Neural progenitor cell (in vitro differentiated cells): ENCODE measurements at regions not wholly inside any gene's neighbourhood (a gene's known extent, or its start where the extent isn't known, plus 50 kb on each side); places are given as distances from the start of the nearest gene placed in this dataset.

ENCODE experiments used
- DNase-seq: peaks from one replicate; pipeline ENCODE4 v3.0.0-alpha.2; 2016; ENCODE audit warnings: low spot score
- H2AFZ ChIP-seq: fragments of 200-600 bp; sonication (generic); replicated peaks from 2 replicates; pipeline ENCODE4 v1.6.1; 2016; ENCODE audit warnings: antibody characterized with exemption
- H3F3A ChIP-seq: fragments of 200-600 bp; sonication (generic); 2 replicates; pipeline ENCODE4 v1.6.1; 2016; ENCODE audit warnings: antibody characterized with exemption, low read depth
- H3K27ac ChIP-seq: fragments of 200-600 bp; sonication (generic); 2 replicates; pipeline ENCODE4 v1.5.1; 2016; ENCODE audit warnings: mild to moderate bottlenecking
- H3K27me3 ChIP-seq: fragments of 200-600 bp; sonication (generic); 2 replicates; pipeline ENCODE4 v1.6.1; 2016; ENCODE audit warnings: mild to moderate bottlenecking, moderate library complexity
- H3K36me3 ChIP-seq: fragments of 200-600 bp; sonication (generic); 2 replicates; pipeline ENCODE4 v1.5.1; 2016
- H3K4me1 ChIP-seq: fragments of 200-600 bp; sonication (generic); 2 replicates; pipeline ENCODE4 v1.6.1; 2016; ENCODE audit warnings: mixed run types
- H3K4me2 ChIP-seq: fragments of 200-600 bp; sonication (generic); 2 replicates; pipeline ENCODE4 v1.6.1; 2016
- H3K4me3 ChIP-seq: fragments of 200-600 bp; sonication (generic); 2 replicates; pipeline ENCODE4 v1.5.1; 2016
- H3K79me2 ChIP-seq: fragments of 200-600 bp; sonication (generic); 2 replicates; pipeline ENCODE4 v1.6.1; 2016; ENCODE audit warnings: low read depth
- H3K9ac ChIP-seq: fragments of 200-600 bp; sonication (generic); 2 replicates; pipeline ENCODE4 v1.6.1; 2016
- H3K9me3 ChIP-seq: fragments of 200-600 bp; sonication (generic); 2 replicates; pipeline ENCODE4 v1.5.1; 2016; ENCODE audit warnings: low read depth
- H4K20me1 ChIP-seq: fragments of 200-600 bp; sonication (generic); 2 replicates; pipeline ENCODE4 v1.6.1; 2016; ENCODE audit warnings: low read depth
- H3K27ac Mint-ChIP-seq: 3 replicates; pipeline ENCODE4 v1.8.0; 2021; ENCODE audit warnings: mixed read lengths
- H3K27me3 Mint-ChIP-seq: 2 replicates; pipeline ENCODE4 v1.8.0; 2022; ENCODE audit warnings: low read depth, mild to moderate bottlenecking, inconsistent platforms, moderate library complexity, mixed read lengths; ENCODE audit not compliant: insufficient read depth
- H3K36me3 Mint-ChIP-seq: 3 replicates; pipeline ENCODE4 v1.8.0; 2021; ENCODE audit warnings: mixed read lengths
- H3K4me1 Mint-ChIP-seq: 3 replicates; pipeline ENCODE4 v1.8.0; 2021; ENCODE audit warnings: mixed read lengths
- H3K4me3 Mint-ChIP-seq: 3 replicates; pipeline ENCODE4 v1.8.0; 2021; ENCODE audit warnings: mild to moderate bottlenecking, moderate library complexity, mixed read lengths
- H3K9me3 Mint-ChIP-seq: 3 replicates; pipeline ENCODE4 v1.8.0; 2020; ENCODE audit warnings: mixed read lengths
- EZH2 ChIP-seq: fragments of 200-600 bp; sonication (generic); IDR thresholded peaks from 2 replicates; pipeline ENCODE4 v1.6.1; 2017; ENCODE audit warnings: antibody characterized with exemption, mild to moderate bottlenecking, moderate library complexity
- EZH2phosphoT487 ChIP-seq: fragments of 200-600 bp; sonication (generic); IDR thresholded peaks from 2 replicates; pipeline ENCODE4 v1.6.1; 2017; ENCODE audit warnings: antibody characterized with exemption
- TF ChIP-seq, protein P1 (sequence below): fragments of 200-600 bp; sonication (generic); IDR thresholded peaks from 2 replicates; pipeline ENCODE4 v1.5.1; 2017; ENCODE audit warnings: antibody characterized with exemption, mild to moderate bottlenecking

- H3K4me1 Mint-ChIP-seq: no peaks in the 10 kb centered on the region
- no peak for DNase-seq
- Histone ChIP-seq H3K79me2 (no peaks in the 10 kb centered on the region), H3K36me3 (no peaks in the 10 kb centered on the region), H2AFZ (no peak overlapping the region), H3K4me3 (no peak overlapping the region), H3F3A (no peaks in the 10 kb centered on the region), H3K9me3 (no peaks in the 10 kb centered on the region), H3K4me2 (no peak overlapping the region), H3K27ac (no peak overlapping the region), H3K9ac (no peak overlapping the region), H4K20me1 (no peaks in the 10 kb centered on the region), H3K4me1 (no peaks in the 10 kb centered on the region), H3K27me3 (no peaks in the 10 kb centered on the region)
- no peaks in the 10 kb centered on the region for H3K36me3 Mint-ChIP-seq
- H3K4me3 Mint-ChIP-seq: no peak overlapping the region
- no peaks in the 10 kb centered on the region for H3K9me3 Mint-ChIP-seq
- no peak for TF ChIP-seq EZH2
- TF ChIP-seq EZH2phosphoT487: no peak
- no peaks in the 10 kb centered on the region for H3K27me3 Mint-ChIP-seq
- H3K27ac Mint-ChIP-seq: no peak overlapping the region
These were observed 150.0 kb downstream of the NFKBIZ start for GRCh38 chr3:101999177-101999779.

GRCh38 chr3:102000620-102001209 lies 151.4 kb downstream of the NFKBIZ start:
- Histone ChIP-seq H3K27me3 (no peaks in the 10 kb centered on the region), H3K4me1 (no peaks in the 10 kb centered on the region), H3K27ac (no peak overlapping the region), H4K20me1 (no peaks in the 10 kb centered on the region), H3K9me3 (no peaks in the 10 kb centered on the region), H3K4me3 (no peak overlapping the region), H3K79me2 (no peaks in the 10 kb centered on the region), H3K4me2 (no peak overlapping the region), H3K36me3 (no peaks in the 10 kb centered on the region), H2AFZ (no peak overlapping the region), H3F3A (no peaks in the 10 kb centered on the region), H3K9ac (no peak overlapping the region)
- Mint-ChIP-seq H3K4me1 (no peaks in the 10 kb centered on the region), H3K27ac (no peak overlapping the region), H3K27me3 (no peaks in the 10 kb centered on the region), H3K4me3 (no peak overlapping the region), H3K36me3 (no peaks in the 10 kb centered on the region), H3K9me3 (no peaks in the 10 kb centered on the region)
- TF ChIP-seq, protein P1, sequence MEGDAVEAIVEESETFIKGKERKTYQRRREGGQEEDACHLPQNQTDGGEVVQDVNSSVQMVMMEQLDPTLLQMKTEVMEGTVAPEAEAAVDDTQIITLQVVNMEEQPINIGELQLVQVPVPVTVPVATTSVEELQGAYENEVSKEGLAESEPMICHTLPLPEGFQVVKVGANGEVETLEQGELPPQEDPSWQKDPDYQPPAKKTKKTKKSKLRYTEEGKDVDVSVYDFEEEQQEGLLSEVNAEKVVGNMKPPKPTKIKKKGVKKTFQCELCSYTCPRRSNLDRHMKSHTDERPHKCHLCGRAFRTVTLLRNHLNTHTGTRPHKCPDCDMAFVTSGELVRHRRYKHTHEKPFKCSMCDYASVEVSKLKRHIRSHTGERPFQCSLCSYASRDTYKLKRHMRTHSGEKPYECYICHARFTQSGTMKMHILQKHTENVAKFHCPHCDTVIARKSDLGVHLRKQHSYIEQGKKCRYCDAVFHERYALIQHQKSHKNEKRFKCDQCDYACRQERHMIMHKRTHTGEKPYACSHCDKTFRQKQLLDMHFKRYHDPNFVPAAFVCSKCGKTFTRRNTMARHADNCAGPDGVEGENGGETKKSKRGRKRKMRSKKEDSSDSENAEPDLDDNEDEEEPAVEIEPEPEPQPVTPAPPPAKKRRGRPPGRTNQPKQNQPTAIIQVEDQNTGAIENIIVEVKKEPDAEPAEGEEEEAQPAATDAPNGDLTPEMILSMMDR: no peak
- no peak for TF ChIP-seq EZH2phosphoT487
- TF ChIP-seq EZH2: no peak
- DNase-seq: no peak

DNA sequence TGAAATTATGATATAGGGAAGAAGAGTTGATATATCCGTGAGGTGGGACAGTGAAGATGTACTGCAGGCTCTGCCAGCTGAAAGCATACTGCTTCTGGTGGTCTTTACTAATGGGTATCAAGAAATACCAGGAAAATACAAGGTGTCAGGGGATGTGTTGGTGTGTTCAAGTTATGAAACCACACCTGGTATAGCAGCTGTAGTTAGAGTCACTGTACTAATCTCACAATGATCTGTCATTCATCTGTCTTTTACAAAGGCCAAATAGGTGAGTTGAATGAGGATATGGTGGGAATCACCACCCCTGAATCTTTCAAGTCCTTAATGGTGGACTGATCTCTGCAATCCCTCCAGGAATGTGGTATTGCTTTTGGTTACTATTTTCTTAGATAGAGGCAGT lies 152.7 kb downstream of the NFKBIZ start:
- H3K27me3 Mint-ChIP-seq: no peaks in the 10 kb centered on the region
- H3K36me3 Mint-ChIP-seq: no peaks in the 10 kb centered on the region
- H3K36me3 ChIP-seq: no peaks in the 10 kb centered on the region
- no peak overlapping the region for H3K9ac ChIP-seq
- no peak overlapping the region for H3K27ac ChIP-seq
- no peak overlapping the region for H3K4me3 ChIP-seq
- no peaks in the 10 kb centered on the region for H3K9me3 Mint-ChIP-seq
- H3K4me1 Mint-ChIP-seq: no peaks in the 10 kb centered on the region
- TF ChIP-seq, protein P1: no peak
- TF ChIP-seq EZH2 (no peak), EZH2phosphoT487 (no peak)
- no peaks in the 10 kb centered on the region for H3K4me1 ChIP-seq
- no peak overlapping the region for H3K27ac Mint-ChIP-seq
- H3K9me3 ChIP-seq: no peaks in the 10 kb centered on the region
- no peak for DNase-seq
- no peaks in the 10 kb centered on the region for H4K20me1 ChIP-seq
- no peaks in the 10 kb centered on the region for H3F3A ChIP-seq
- H3K27me3 ChIP-seq: no peaks in the 10 kb centered on the region
- H3K79me2 ChIP-seq: no peaks in the 10 kb centered on the region
- no peak overlapping the region for H3K4me2 ChIP-seq
- no peak overlapping the region for H2AFZ ChIP-seq
- H3K4me3 Mint-ChIP-seq: no peak overlapping the region

DNA sequence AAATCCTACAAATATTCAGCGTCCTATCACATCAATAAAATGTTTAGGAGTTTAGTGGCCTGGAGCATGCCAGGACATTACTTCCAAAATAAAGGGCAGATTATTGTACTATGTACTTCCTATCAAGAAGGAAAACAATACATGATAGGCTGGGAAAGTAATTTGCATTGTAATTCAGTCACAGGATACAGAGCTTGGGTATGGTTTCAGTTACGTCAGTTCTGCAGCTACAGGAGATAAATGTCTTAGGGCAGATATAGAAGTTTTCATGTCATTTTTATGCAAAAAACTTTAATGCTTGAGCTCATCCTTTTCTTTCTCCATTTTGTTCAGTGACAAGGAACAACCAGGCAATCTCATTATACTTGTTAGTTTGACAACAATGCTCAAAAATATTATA lies 155.2 kb downstream of the NFKBIZ start:
- no peaks in the 10 kb centered on the region for H3K27me3 Mint-ChIP-seq
- H3K36me3 ChIP-seq: no peaks in the 10 kb centered on the region
- H3K4me1 ChIP-seq: no peaks in the 10 kb centered on the region
- H3K36me3 Mint-ChIP-seq: no peaks in the 10 kb centered on the region
- H3F3A ChIP-seq: no peaks in the 10 kb centered on the region
- H3K9me3 Mint-ChIP-seq: no peaks in the 10 kb centered on the region
- no peaks in the 10 kb centered on the region for H3K9me3 ChIP-seq
- H3K27me3 ChIP-seq: no peaks in the 10 kb centered on the region
- H3K9ac ChIP-seq: no peak overlapping the region
- TF ChIP-seq EZH2phosphoT487: no peak
- no peak overlapping the region for H3K4me3 ChIP-seq
- no peak overlapping the region for H3K27ac Mint-ChIP-seq
- H3K4me3 Mint-ChIP-seq: no peak overlapping the region
- no peaks in the 10 kb centered on the region for H4K20me1 ChIP-seq
- no peaks in the 10 kb centered on the region for H3K79me2 ChIP-seq
- no peak overlapping the region for H3K4me2 ChIP-seq
- no peak overlapping the region for H2AFZ ChIP-seq
- DNase-seq: no peak
- no peaks in the 10 kb centered on the region for H3K4me1 Mint-ChIP-seq
- H3K27ac ChIP-seq: no peak overlapping the region
